ENCODE measurements at regions not wholly inside any gene's neighbourhood (a gene's known extent, or its start where the extent isn't known, plus 50 kb on each side); places are given as distances from the start of the nearest gene placed in this dataset.

DNA sequence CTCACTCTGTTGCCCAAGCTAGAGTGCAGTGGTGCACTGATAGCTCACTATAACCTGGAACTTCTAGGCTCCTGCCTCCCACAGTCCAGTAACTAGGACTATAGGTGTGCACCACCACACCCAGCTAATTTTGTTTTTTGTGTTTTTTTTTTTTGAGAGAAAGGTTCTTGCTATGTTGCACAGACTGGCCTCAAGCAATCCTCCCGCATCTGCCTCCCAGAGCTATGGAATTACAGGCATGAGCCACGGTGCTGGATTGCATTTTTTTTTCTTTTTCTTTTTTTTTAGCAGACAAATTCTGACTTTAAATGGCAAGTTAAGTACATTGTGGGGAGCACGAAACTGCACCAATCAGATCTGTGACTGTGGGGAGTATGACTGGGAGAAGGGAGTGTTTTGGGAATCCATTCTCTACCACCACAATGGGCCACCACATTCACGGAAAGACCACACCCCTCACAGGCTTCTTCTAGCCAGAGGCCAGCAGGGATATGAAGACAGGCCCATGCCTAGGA, 58.1 kb upstream of the MSMB start:
- TF ChIP-seq, protein P1, sequence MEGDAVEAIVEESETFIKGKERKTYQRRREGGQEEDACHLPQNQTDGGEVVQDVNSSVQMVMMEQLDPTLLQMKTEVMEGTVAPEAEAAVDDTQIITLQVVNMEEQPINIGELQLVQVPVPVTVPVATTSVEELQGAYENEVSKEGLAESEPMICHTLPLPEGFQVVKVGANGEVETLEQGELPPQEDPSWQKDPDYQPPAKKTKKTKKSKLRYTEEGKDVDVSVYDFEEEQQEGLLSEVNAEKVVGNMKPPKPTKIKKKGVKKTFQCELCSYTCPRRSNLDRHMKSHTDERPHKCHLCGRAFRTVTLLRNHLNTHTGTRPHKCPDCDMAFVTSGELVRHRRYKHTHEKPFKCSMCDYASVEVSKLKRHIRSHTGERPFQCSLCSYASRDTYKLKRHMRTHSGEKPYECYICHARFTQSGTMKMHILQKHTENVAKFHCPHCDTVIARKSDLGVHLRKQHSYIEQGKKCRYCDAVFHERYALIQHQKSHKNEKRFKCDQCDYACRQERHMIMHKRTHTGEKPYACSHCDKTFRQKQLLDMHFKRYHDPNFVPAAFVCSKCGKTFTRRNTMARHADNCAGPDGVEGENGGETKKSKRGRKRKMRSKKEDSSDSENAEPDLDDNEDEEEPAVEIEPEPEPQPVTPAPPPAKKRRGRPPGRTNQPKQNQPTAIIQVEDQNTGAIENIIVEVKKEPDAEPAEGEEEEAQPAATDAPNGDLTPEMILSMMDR (IDR thresholded peaks at IDR 0.05) = no peak
- no peak for TF ChIP-seq POLR2A (IDR thresholded peaks at IDR 0.05)
